Panc1 (cell line): ENCODE measurements at regions not wholly inside any gene's neighbourhood (a gene's known extent, or its start where the extent isn't known, plus 50 kb on each side); places are given as distances from the start of the nearest gene placed in this dataset.

Source experiments
- CTCF ChIP-seq: fragments of 450-650 bp; IDR thresholded peaks from 2 replicates; pipeline ENCODE4 v1.5.1; 2017; ENCODE audit warnings: mild to moderate bottlenecking
- SIN3A ChIP-seq: IDR thresholded peaks from 2 replicates; pipeline ENCODE4 v1.6.1; 2012; ENCODE audit warnings: low read depth, mild to moderate bottlenecking, low read length, moderate library complexity, borderline replicate concordance; ENCODE audit not compliant: insufficient read depth

- no peak for TF ChIP-seq CTCF
- no peak for TF ChIP-seq SIN3A
These were observed 75.0 kb upstream of the PITX1 start for GRCh38 chr5:135108992-135109391.
